SK-N-SH (cell line): ENCODE measurements at regions not wholly inside any gene's neighbourhood (a gene's known extent, or its start where the extent isn't known, plus 50 kb on each side); places are given as distances from the start of the nearest gene placed in this dataset.
"Not testable (repeated sequence)": the region's sequence is repeated elsewhere in the genome, so short reads cannot be mapped to it uniquely, and the experiment has no call there.

Experiments used
- CTCF ChIA-PET: fragments of 300-600, 350-600 bp; formaldehyde crosslinking; extraction: SDS; loops from one replicate; lab custom pipeline; 2021; lab: Yijun Ruan, JAX
- POLR2A ChIA-PET: fragments of 350-600 bp; sonication (Branson Sonifier 250); formaldehyde crosslinking; extraction: SDS; loops from one replicate; lab custom pipeline; 2020; ENCODE audit warnings: antibody characterized with exemption, inconsistent platforms; lab: Yijun Ruan, JAX
- DNase-seq: peaks from one replicate; pipeline ENCODE4 v3.0.0; 2012
- H2AFZ ChIP-seq: fragments of 200-600 bp; sonication (generic); 2 replicates; pipeline ENCODE4 v1.8.1; 2016; ENCODE audit warnings: antibody characterized with exemption, mild to moderate bottlenecking, low read depth
- H3F3A ChIP-seq: fragments of 200-600 bp; sonication (generic); replicated peaks from 2 replicates; pipeline ENCODE3; 2016; ENCODE audit warnings: antibody characterized with exemption, mild to moderate bottlenecking; ENCODE audit not compliant: insufficient read depth
- H3K27ac ChIP-seq, 2 experiments: fragments of 200-500 bp in 1 of 2; fragments of 200-600 bp in 1 of 2; sonication (Bioruptor generic) in 1 of 2; sonication (generic), shearing (Covaris generic) in 1 of 2; 2 replicates each; pipeline versions ENCODE4 v1.5.1 to v1.6.1; 2014 to 2016; ENCODE audit warnings: low read depth in 2 of 2, inconsistent platforms in 1 of 2, low read length in 1 of 2, mild to moderate bottlenecking in 1 of 2, mixed read lengths in 1 of 2
- H3K27me3 ChIP-seq: fragments of 200-600 bp; sonication (generic), shearing (Covaris generic); 2 replicates; pipeline ENCODE4 v1.6.1; 2016; ENCODE audit warnings: mixed run types; ENCODE audit not compliant: insufficient read depth
- H3K36me3 ChIP-seq, 2 experiments: fragments of 200-500 bp in 1 of 2; fragments of 200-600 bp in 1 of 2; sonication (Bioruptor generic) in 1 of 2; sonication (generic) in 1 of 2; replicated peaks in 1 of 2; 2 replicates each; pipeline versions ENCODE3 to v1.5.1; 2014 to 2016; ENCODE audit warnings: low read length in 1 of 2, mild to moderate bottlenecking in 1 of 2; ENCODE audit not compliant: insufficient read depth in 2 of 2, control insufficient read depth in 1 of 2
- H3K4me1 ChIP-seq, 2 experiments: fragments of 200-500 bp in 1 of 2; fragments of 200-600 bp in 1 of 2; sonication (Bioruptor generic) in 1 of 2; sonication (generic), shearing (Covaris generic) in 1 of 2; 2 replicates each; pipeline versions ENCODE4 v1.5.1 to v1.6.1; 2014 to 2016; ENCODE audit warnings: low read depth in 1 of 2, low read length in 1 of 2, mixed run types in 1 of 2; ENCODE audit not compliant: insufficient read depth in 2 of 2, control insufficient read depth in 1 of 2
- H3K4me2 ChIP-seq: fragments of 200-600 bp; sonication (generic), shearing (Covaris generic); 2 replicates; pipeline ENCODE4 v1.6.1; 2017; ENCODE audit warnings: mixed run types
- H3K4me3 ChIP-seq, 2 experiments: fragments of 200-500 bp in 1 of 2; fragments of 200-600 bp in 1 of 2; sonication (Bioruptor generic) in 1 of 2; sonication (generic), shearing (Covaris generic) in 1 of 2; 2 replicates each; pipeline versions ENCODE4 v1.5.1 to v1.8.1; 2014 to 2016; ENCODE audit warnings: low read depth in 2 of 2, inconsistent platforms in 1 of 2, low read length in 1 of 2, mild to moderate bottlenecking in 1 of 2, mixed read lengths in 1 of 2, moderate library complexity in 1 of 2
- H3K79me2 ChIP-seq: fragments of 200-600 bp; sonication (generic); 2 replicates; pipeline ENCODE4 v1.8.1; 2017; ENCODE audit warnings: mild to moderate bottlenecking; ENCODE audit not compliant: insufficient read depth
- H3K9ac ChIP-seq: fragments of 200-600 bp; sonication (generic); 2 replicates; pipeline ENCODE4 v1.6.1; 2017; ENCODE audit warnings: mixed run types
- H3K9me2 ChIP-seq: fragments of 200-600 bp; sonication (generic); 2 replicates; pipeline ENCODE4 v1.6.1; 2017; ENCODE audit warnings: mixed run types
- H3K9me3 ChIP-seq: fragments of 200-600 bp; sonication (generic); 2 replicates; pipeline ENCODE4 v1.6.1; 2017; ENCODE audit warnings: mixed run types, mild to moderate bottlenecking, moderate library complexity
- H4K20me1 ChIP-seq: fragments of 200-600 bp; sonication (generic); 2 replicates; pipeline ENCODE4 v1.6.1; 2017; ENCODE audit warnings: mild to moderate bottlenecking, mixed run types; ENCODE audit not compliant: insufficient read depth
- CHD2 ChIP-seq: fragments of 150-350 bp; IDR thresholded peaks from 2 replicates; pipeline ENCODE4 v1.6.1; 2018; ENCODE audit warnings: low read length; ENCODE audit not compliant: partially characterized antibody
- CTCF ChIP-seq: fragments of 200-600 bp; sonication (generic); IDR thresholded peaks from 2 replicates; pipeline ENCODE4 v1.6.1; 2017; ENCODE audit warnings: antibody characterized with exemption, mild to moderate bottlenecking, moderate library complexity
- ELF1 ChIP-seq: IDR thresholded peaks from 2 replicates; pipeline ENCODE4 v1.4.0; 2012
- EP300 ChIP-seq, 2 experiments: IDR thresholded peaks; 2 replicates each; pipeline versions ENCODE4 v1.4.0 to v1.6.1; 2012; ENCODE audit warnings: borderline replicate concordance in 1 of 2, low read depth in 1 of 2, low read length in 1 of 2
- EZH2phosphoT487 ChIP-seq: fragments of 200-600 bp; sonication (generic); IDR thresholded peaks from 2 replicates; pipeline ENCODE4 v1.6.1; 2017; ENCODE audit warnings: low read depth, mixed run types, mild to moderate bottlenecking, antibody characterized with exemption, moderate library complexity, borderline replicate concordance
- FOXM1 ChIP-seq: IDR thresholded peaks from 2 replicates; pipeline ENCODE4 v1.4.0; 2012; ENCODE audit warnings: low read depth, mild to moderate bottlenecking
- IRF3 ChIP-seq: fragments of 150-350 bp; IDR thresholded peaks from 2 replicates; pipeline ENCODE4 v1.6.1; 2016; ENCODE audit warnings: mild to moderate bottlenecking, low read depth, low read length
- JUND ChIP-seq: IDR thresholded peaks from 2 replicates; pipeline ENCODE4 v1.4.0; 2012
- PBX3 ChIP-seq: IDR thresholded peaks from 2 replicates; pipeline ENCODE4; 2012
- POLR2AphosphoS5 ChIP-seq: IDR thresholded peaks from 2 replicates; pipeline ENCODE4 v1.6.1; 2012; ENCODE audit warnings: low read depth, low read length
- RAD21 ChIP-seq: IDR thresholded peaks from 2 replicates; pipeline ENCODE4 v1.6.1; 2012; ENCODE audit warnings: mild to moderate bottlenecking, low read length
- RCOR1 ChIP-seq: fragments of 150-350 bp; IDR thresholded peaks from 2 replicates; pipeline ENCODE4 v1.6.1; 2017; ENCODE audit warnings: antibody characterized with exemption, low read length
- REST ChIP-seq: IDR thresholded peaks from 2 replicates; pipeline ENCODE4 v1.6.1; 2012; ENCODE audit warnings: mild to moderate bottlenecking, low read depth, low read length, moderate library complexity
- RFX5 ChIP-seq: IDR thresholded peaks from 2 replicates; pipeline ENCODE4 v1.6.1; 2012; ENCODE audit warnings: mild to moderate bottlenecking, improper control_type of control experiment, low read length
- RXRA ChIP-seq: IDR thresholded peaks from 2 replicates; pipeline ENCODE4 v1.4.0; 2012; ENCODE audit warnings: low read depth, mild to moderate bottlenecking, borderline replicate concordance
- TAF1 ChIP-seq: IDR thresholded peaks from 2 replicates; pipeline ENCODE4 v1.6.1; 2012; ENCODE audit warnings: low read depth, mild to moderate bottlenecking, low read length, moderate library complexity, borderline replicate concordance
- TCF12 ChIP-seq: IDR thresholded peaks from 2 replicates; pipeline ENCODE4 v1.4.0; 2012
- USF1 ChIP-seq: IDR thresholded peaks from 2 replicates; pipeline ENCODE4 v1.4.0; 2012; ENCODE audit warnings: low read depth, borderline replicate concordance
- YY1 ChIP-seq: IDR thresholded peaks from 2 replicates; pipeline ENCODE4 v1.4.0; 2012; ENCODE audit warnings: low read depth, mild to moderate bottlenecking
- WGBS: methylation state at CpG from one replicate; pipeline ENCODE4 v1.1.6; 2017; ENCODE audit warnings: low lambda C conversion rate; 5-methylcytosine and 5-hydroxymethylcytosine counted together

GRCh38 chr22:23393721-23394320 lies 186.3 kb downstream of the IGLL1 start:
- TF ChIP-seq RXRA (no peak), USF1 (no peak), YY1 (no peak), TCF12 (no peak), JUND (no peak), EZH2phosphoT487 (no peak), FOXM1 (no peak), CTCF (no peak), POLR2AphosphoS5 (no peak), RFX5 (no peak), RCOR1 (no peak), EP300 (IDR thresholded peaks at IDR 0.05; ENCODE audit: borderline replicate concordance in 1 of 2, low read depth in 1 of 2, low read length in 1 of 2) (no peak), PBX3 (no peak), TAF1 (no peak), RAD21 (no peak), REST (no peak), IRF3 (no peak), CHD2 (no peak), ELF1 (no peak)
- DNase-seq = no peak
- Histone ChIP-seq H2AFZ (no peak overlapping the region), H4K20me1 (no peaks in the 10 kb centered on the region), H3K9me3 (no peaks in the 10 kb centered on the region), H3K4me3 (no peak overlapping the region), H3K36me3 (no peaks in the 10 kb centered on the region), H3K9me2 (no peaks in the 10 kb centered on the region), H3K79me2 (no peaks in the 10 kb centered on the region), H3K4me1 (peaks cover 0 to 19% of the 10 kb centered on the region in 2 experiments; a peak in 1 of 4 replicates), H3K27ac (no peak overlapping the region), H3F3A (no peaks in the 10 kb centered on the region), H3K4me2 (no peak overlapping the region), H3K27me3 (no peaks in the 10 kb centered on the region), H3K9ac (no peak overlapping the region)
- CTCF ChIA-PET = interaction anchor here (1.6 kb wide), 1 partner anchor 8 kb away, joined by 12 read pairs; no protein-coding TSS in a partner anchor
- POLR2A ChIA-PET = no interaction called here
- 80% methylated on average over 3 of the region's 17 CpGs for WGBS

GRCh38 chr22:23393199-23393598 lies 186.9 kb downstream of the IGLL1 start:
- H3K27me3 ChIP-seq, POLR2A ChIA-PET: not testable (repeated sequence)
- WGBS = 80% methylated on average over 1 of the region's 14 CpGs

More at GRCh38 chr22:23393199-23393598, 186.9 kb downstream of the IGLL1 start:
- not testable (repeated sequence) for H3K4me3 ChIP-seq, H4K20me1 ChIP-seq, H3K9me3 ChIP-seq, DNase-seq, H2AFZ ChIP-seq, H3F3A ChIP-seq, H3K27ac ChIP-seq, H3K9me2 ChIP-seq, H3K36me3 ChIP-seq, H3K79me2 ChIP-seq, H3K9ac ChIP-seq, H3K4me2 ChIP-seq
- peaks cover 0 to 15% of the 10 kb centered on the region in 2 experiments; a peak in 1 of 4 replicates for H3K4me1 ChIP-seq
- CTCF ChIA-PET = interaction anchor here (1.6 kb wide), 1 partner anchor 7 kb away, joined by 12 read pairs; no protein-coding TSS in a partner anchor
